ENCODE measurements at regions not wholly inside any gene's neighbourhood (a gene's known extent, or its start where the extent isn't known, plus 50 kb on each side); places are given as distances from the start of the nearest gene placed in this dataset.

- Histone ChIP-seq H3K79me2 (ENCODE audit: insufficient read depth, low read length) (no peaks in the 10 kb centered on the region), H3K4me3 (replicated peaks in 1 of 3; ENCODE audit: low read depth in 2 of 3, low read length in 3 of 3) (no peak overlapping the region), H3K27me3 (ENCODE audit: control insufficient read depth in 2 of 2, insufficient read depth in 2 of 2, low read length in 2 of 2) (no peaks in the 10 kb centered on the region), H3K4me1 (ENCODE audit: control insufficient read depth in 1 of 2, insufficient read depth in 2 of 2, low read length in 2 of 2) (no peaks in the 10 kb centered on the region), H3K4me2 (replicated peaks; ENCODE audit: extremely low read depth, low read length, poor library complexity, severe bottlenecking) (no peak overlapping the region), H2AFZ (ENCODE audit: insufficient read depth, low read depth, low read length, poor library complexity, severe bottlenecking) (no peak overlapping the region), H4K20me1 (ENCODE audit: insufficient read depth, low read length) (no peaks in the 10 kb centered on the region), H3K9ac (ENCODE audit: insufficient read depth, low read length, poor library complexity, severe bottlenecking) (no peak overlapping the region), H3K9me3 (replicated peaks in 1 of 2; ENCODE audit: control insufficient read depth in 1 of 2, insufficient read depth in 1 of 2, low read length in 2 of 2) (peaks cover 0 to 2% of the 10 kb centered on the region in 2 donors), H3K36me3 (replicated peaks in 1 of 2; ENCODE audit: control insufficient read depth in 1 of 2, insufficient read depth in 2 of 2, low read length in 2 of 2) (no peaks in the 10 kb centered on the region), H3K27ac (ENCODE audit: low read depth in 1 of 2, low read length in 2 of 2) (no peak overlapping the region)
- TF ChIP-seq CTCF (IDR thresholded peaks at IDR 0.05): no peak
- WGBS (ENCODE audit: insufficient coverage): no CpG with 5 or more reads among the region's 1 CpG
- Mint-ChIP-seq H3K9me3 (peaks cover 0 to 5% (median 3%) of the 10 kb centered on the region in 7 donors), H3K4me1 (no peaks in the 10 kb centered on the region), H3K27ac (no peak overlapping the region), H3K4me3 (no peak overlapping the region), H3K27me3 (ENCODE audit: low read depth in 3 of 3) (no peaks in the 10 kb centered on the region), H3K36me3 (no peaks in the 10 kb centered on the region)
- intact Hi-C loops (cut with micrococcal nuclease): no loop called here
- DNase-seq: no peak
These were observed 101.6 kb upstream of the XIRP2 start for GRCh38 chr2:166786707-166787106.

- Histone ChIP-seq H3K4me3 (replicated peaks in 1 of 3; ENCODE audit: low read depth in 2 of 3, low read length in 3 of 3) (no peak overlapping the region), H3K9me3 (replicated peaks in 1 of 2; ENCODE audit: control insufficient read depth in 1 of 2, insufficient read depth in 1 of 2, low read length in 2 of 2) (peaks cover 0 to 2% of the 10 kb centered on the region in 2 donors), H3K27me3 (ENCODE audit: control insufficient read depth in 2 of 2, insufficient read depth in 2 of 2, low read length in 2 of 2) (no peaks in the 10 kb centered on the region), H3K9ac (ENCODE audit: insufficient read depth, low read length, poor library complexity, severe bottlenecking) (no peak overlapping the region), H4K20me1 (ENCODE audit: insufficient read depth, low read length) (no peaks in the 10 kb centered on the region), H3K4me1 (ENCODE audit: control insufficient read depth in 1 of 2, insufficient read depth in 2 of 2, low read length in 2 of 2) (no peaks in the 10 kb centered on the region), H3K4me2 (replicated peaks; ENCODE audit: extremely low read depth, low read length, poor library complexity, severe bottlenecking) (no peak overlapping the region), H3K27ac (ENCODE audit: low read depth in 1 of 2, low read length in 2 of 2) (no peak overlapping the region), H3K36me3 (replicated peaks in 1 of 2; ENCODE audit: control insufficient read depth in 1 of 2, insufficient read depth in 2 of 2, low read length in 2 of 2) (no peaks in the 10 kb centered on the region), H2AFZ (ENCODE audit: insufficient read depth, low read depth, low read length, poor library complexity, severe bottlenecking) (no peak overlapping the region), H3K79me2 (ENCODE audit: insufficient read depth, low read length) (no peaks in the 10 kb centered on the region)
- no peaks in the 10 kb centered on the region for H3K36me3 Mint-ChIP-seq
- no peak overlapping the region for H3K4me3 Mint-ChIP-seq
- H3K27me3 Mint-ChIP-seq (ENCODE audit: low read depth in 3 of 3): no peaks in the 10 kb centered on the region
- TF ChIP-seq CTCF (IDR thresholded peaks at IDR 0.05): no peak
- no peak for DNase-seq
- no peak overlapping the region for H3K27ac Mint-ChIP-seq
- no peaks in the 10 kb centered on the region for H3K4me1 Mint-ChIP-seq
- H3K9me3 Mint-ChIP-seq: peaks cover 0 to 5% (median 1%) of the 10 kb centered on the region in 7 donors
- WGBS (ENCODE audit: insufficient coverage): no CpG with 5 or more reads among the region's 8 CpGs
- intact Hi-C loops (cut with micrococcal nuclease): no loop called here
These were observed 103.9 kb upstream of the XIRP2 start for GRCh38 chr2:166784296-166784946.
